ENCODE measurements at regions not wholly inside any gene's neighbourhood (a gene's known extent, or its start where the extent isn't known, plus 50 kb on each side); places are given as distances from the start of the nearest gene placed in this dataset.

DNA sequence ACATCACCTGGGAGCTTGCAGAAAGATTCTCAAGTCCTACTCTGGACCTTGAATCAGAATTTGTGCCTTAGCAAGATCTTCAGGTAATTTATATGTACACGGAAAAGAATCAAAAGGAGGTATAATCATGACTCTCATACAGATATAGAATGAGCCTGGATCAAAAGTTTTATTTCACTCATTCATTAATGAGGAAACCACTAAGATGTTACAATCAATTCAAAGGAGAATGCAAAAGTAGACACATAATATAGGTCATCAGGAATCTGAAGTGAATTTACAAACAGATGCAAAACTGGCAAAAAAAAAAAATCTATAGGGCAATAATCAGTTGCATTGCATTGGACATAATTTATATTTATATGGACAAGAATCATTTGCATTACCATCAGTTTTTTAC, 195.4 kb upstream of the TLE3 start:
- no peak for DNase-seq (ENCODE audit: low read depth in 2 of 2)
- Histone ChIP-seq H3K4me2 (ENCODE audit: extremely low read depth, insufficient read depth, low read length) (no peak overlapping the region), H3K4me1 (ENCODE audit: control insufficient read depth, extremely low read depth, insufficient read depth, low read length) (no peaks in the 10 kb centered on the region), H3K4me3 (replicated peaks in 1 of 4; ENCODE audit: control extremely low read depth in 1 of 4, insufficient read depth in 1 of 4, low read depth in 3 of 4, low read length in 4 of 4) (no peak overlapping the region), H3K27ac (ENCODE audit: insufficient read depth, low read length) (no peak overlapping the region), H3K9ac (ENCODE audit: insufficient read depth, low read length) (no peak overlapping the region), H3K9me3 (ENCODE audit: control insufficient read depth, insufficient read depth, low read depth, low read length) (no peaks in the 10 kb centered on the region), H3K79me2 (ENCODE audit: control insufficient read depth, insufficient read depth, low read length) (no peaks in the 10 kb centered on the region), H3K27me3 (ENCODE audit: control insufficient read depth, insufficient read depth, low read length) (no peaks in the 10 kb centered on the region), H2AFZ (ENCODE audit: low read length) (no peak overlapping the region), H3K36me3 (ENCODE audit: control insufficient read depth, insufficient read depth, low read length) (no peaks in the 10 kb centered on the region), H4K20me1 (ENCODE audit: control insufficient read depth, extremely low read depth, insufficient read depth, low read length) (no peaks in the 10 kb centered on the region)
- TF ChIP-seq EZH2 (IDR thresholded peaks at IDR 0.05; ENCODE audit: low read length, missing control alignments) (no peak), CTCF (conservative IDR thresholded peaks at IDR 0.05 in 1 of 2, IDR thresholded peaks at IDR 0.05 in 1 of 2; ENCODE audit: low read depth in 1 of 2, low read length in 2 of 2) (no peak)

- DNase-seq (ENCODE audit: low read depth in 2 of 2): no peak
- Histone ChIP-seq H3K4me3 (replicated peaks in 1 of 4; ENCODE audit: control extremely low read depth in 1 of 4, insufficient read depth in 1 of 4, low read depth in 3 of 4, low read length in 4 of 4) (no peak overlapping the region), H3K9me3 (ENCODE audit: control insufficient read depth, insufficient read depth, low read depth, low read length) (no peaks in the 10 kb centered on the region), H3K36me3 (ENCODE audit: control insufficient read depth, insufficient read depth, low read length) (no peaks in the 10 kb centered on the region), H2AFZ (ENCODE audit: low read length) (no peak overlapping the region), H3K27me3 (ENCODE audit: control insufficient read depth, insufficient read depth, low read length) (no peaks in the 10 kb centered on the region), H4K20me1 (ENCODE audit: control insufficient read depth, extremely low read depth, insufficient read depth, low read length) (no peaks in the 10 kb centered on the region), H3K9ac (ENCODE audit: insufficient read depth, low read length) (no peak overlapping the region), H3K79me2 (ENCODE audit: control insufficient read depth, insufficient read depth, low read length) (no peaks in the 10 kb centered on the region), H3K27ac (ENCODE audit: insufficient read depth, low read length) (no peak overlapping the region), H3K4me2 (ENCODE audit: extremely low read depth, insufficient read depth, low read length) (no peak overlapping the region), H3K4me1 (ENCODE audit: control insufficient read depth, extremely low read depth, insufficient read depth, low read length) (no peaks in the 10 kb centered on the region)
- TF ChIP-seq CTCF (conservative IDR thresholded peaks at IDR 0.05 in 1 of 2, IDR thresholded peaks at IDR 0.05 in 1 of 2; ENCODE audit: low read depth in 1 of 2, low read length in 2 of 2) (no peak), EZH2 (IDR thresholded peaks at IDR 0.05; ENCODE audit: low read length, missing control alignments) (no peak)
Observed at GRCh38 chr15:70292076-70292760, 194.5 kb upstream of the TLE3 start.

DNA sequence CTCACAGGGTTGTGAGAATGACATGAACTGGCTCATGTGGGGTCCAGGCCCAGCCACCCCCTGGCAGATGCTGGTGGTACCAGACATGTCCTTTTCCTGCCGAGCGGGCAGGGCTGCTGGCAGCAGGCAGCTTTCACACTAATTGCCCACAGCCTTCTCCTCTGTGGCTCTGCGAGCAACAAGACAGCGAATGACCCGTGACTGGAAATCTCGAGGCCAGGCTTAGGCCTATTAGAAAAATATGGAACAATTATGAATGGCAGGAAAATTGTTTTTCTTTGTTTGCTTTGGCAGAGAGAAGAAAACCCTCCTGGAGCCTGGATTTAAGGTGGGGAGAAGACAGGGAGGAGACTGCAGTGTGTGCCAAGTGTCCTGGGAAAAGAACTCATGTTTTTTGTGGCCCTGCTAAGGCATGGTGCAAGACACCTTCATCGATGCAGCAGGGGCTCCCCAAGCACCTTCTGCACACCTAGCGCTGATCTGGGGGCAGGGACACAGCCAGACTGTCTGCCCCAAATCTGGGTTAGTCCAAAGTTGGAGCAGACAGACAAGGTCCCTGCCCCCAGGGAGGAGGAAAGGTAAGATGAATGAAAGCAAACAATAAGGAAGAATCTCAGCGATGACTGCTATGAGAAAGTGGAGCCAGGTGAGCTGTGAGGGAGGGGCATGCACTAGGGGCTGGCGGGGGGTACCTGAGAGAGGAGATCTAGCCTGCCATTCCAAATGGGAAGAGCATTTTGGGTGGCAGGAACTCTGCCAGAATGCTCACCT, 193.8 kb upstream of the TLE3 start:
- no peak for DNase-seq (ENCODE audit: low read depth in 2 of 2)
- no peaks in the 10 kb centered on the region for H3K79me2 ChIP-seq (ENCODE audit: control insufficient read depth, insufficient read depth, low read length)
- H3K9me3 ChIP-seq (ENCODE audit: control insufficient read depth, insufficient read depth, low read depth, low read length): no peaks in the 10 kb centered on the region
- no peak overlapping the region for H2AFZ ChIP-seq (ENCODE audit: low read length)
- H3K4me2 ChIP-seq (ENCODE audit: extremely low read depth, insufficient read depth, low read length): no peak overlapping the region
- TF ChIP-seq CTCF (conservative IDR thresholded peaks at IDR 0.05 in 1 of 2, IDR thresholded peaks at IDR 0.05 in 1 of 2; ENCODE audit: low read depth in 1 of 2, low read length in 2 of 2) (no peak), EZH2 (IDR thresholded peaks at IDR 0.05; ENCODE audit: low read length, missing control alignments) (no peak)
- no peaks in the 10 kb centered on the region for H3K27me3 ChIP-seq (ENCODE audit: control insufficient read depth, insufficient read depth, low read length)
- no peaks in the 10 kb centered on the region for H3K4me1 ChIP-seq (ENCODE audit: control insufficient read depth, extremely low read depth, insufficient read depth, low read length)
- no peaks in the 10 kb centered on the region for H4K20me1 ChIP-seq (ENCODE audit: control insufficient read depth, extremely low read depth, insufficient read depth, low read length)
- H3K36me3 ChIP-seq (ENCODE audit: control insufficient read depth, insufficient read depth, low read length): no peaks in the 10 kb centered on the region
- no peak overlapping the region for H3K4me3 ChIP-seq (replicated peaks in 1 of 4; ENCODE audit: control extremely low read depth in 1 of 4, insufficient read depth in 1 of 4, low read depth in 3 of 4, low read length in 4 of 4)
- no peak overlapping the region for H3K27ac ChIP-seq (ENCODE audit: insufficient read depth, low read length)
- no peak overlapping the region for H3K9ac ChIP-seq (ENCODE audit: insufficient read depth, low read length)
